HG02759 (cell line): ENCODE measurements at regions not wholly inside any gene's neighbourhood (a gene's known extent, or its start where the extent isn't known, plus 50 kb on each side); places are given as distances from the start of the nearest gene placed in this dataset.

Source experiments
- ATAC-seq: cut with Tn5 transposase; IDR thresholded peaks from one replicate; pipeline ENCODE4 v1.9.1; 2021; ENCODE audit warnings: mild to moderate bottlenecking, moderate library complexity; ENCODE audit not compliant: unreplicated experiment

- ATAC-seq: no peak
Measured at GRCh38 chr2:4549666-4550210, 846.4 kb downstream of the DCDC2C start.

DNA sequence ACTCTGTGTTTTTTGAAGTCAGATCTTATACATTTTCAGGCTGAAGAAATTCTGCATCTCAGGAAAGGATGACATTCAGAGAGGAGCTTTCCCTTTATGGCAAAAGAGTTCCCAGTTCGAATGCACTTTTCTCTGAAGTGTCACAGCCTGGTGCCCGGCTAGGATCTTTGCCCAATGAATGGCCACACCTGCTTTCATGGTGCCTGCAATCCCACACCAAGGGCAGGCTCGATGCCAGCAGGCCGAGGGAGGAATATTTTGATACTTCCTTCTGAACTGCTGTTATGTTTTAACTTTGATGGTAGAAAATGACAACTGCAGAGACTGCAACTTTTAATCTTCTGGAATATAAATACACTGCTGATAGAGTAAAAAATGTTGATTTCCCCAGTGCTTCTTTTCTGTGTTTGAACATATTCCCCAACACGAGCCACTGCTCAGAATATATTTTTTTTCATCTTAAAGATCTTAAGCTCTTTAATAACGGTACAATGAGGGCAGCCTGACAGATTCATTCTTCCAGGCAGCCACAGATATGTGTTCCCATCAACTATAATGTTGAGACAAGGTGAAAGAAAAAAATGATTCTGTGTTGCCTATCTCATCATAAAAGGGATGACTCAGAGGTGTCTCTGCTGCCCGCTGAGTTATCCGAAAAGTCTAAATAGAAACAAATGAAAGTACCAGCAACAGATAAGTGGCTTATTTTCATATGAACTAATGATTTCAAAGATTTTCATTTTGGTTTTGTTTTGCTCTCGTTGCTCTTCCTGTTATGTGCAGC is 848.5 kb downstream of the DCDC2C start:
- no peak for ATAC-seq

GRCh38 chr2:4553241-4553640 is 849.9 kb downstream of the DCDC2C start:
- ATAC-seq: no peak

- no peak for ATAC-seq
Measured at GRCh38 chr2:4556135-4556896, 852.9 kb downstream of the DCDC2C start.

GRCh38 chr2:4561196-4561595 is 857.8 kb downstream of the DCDC2C start:
- ATAC-seq: no peak

DNA sequence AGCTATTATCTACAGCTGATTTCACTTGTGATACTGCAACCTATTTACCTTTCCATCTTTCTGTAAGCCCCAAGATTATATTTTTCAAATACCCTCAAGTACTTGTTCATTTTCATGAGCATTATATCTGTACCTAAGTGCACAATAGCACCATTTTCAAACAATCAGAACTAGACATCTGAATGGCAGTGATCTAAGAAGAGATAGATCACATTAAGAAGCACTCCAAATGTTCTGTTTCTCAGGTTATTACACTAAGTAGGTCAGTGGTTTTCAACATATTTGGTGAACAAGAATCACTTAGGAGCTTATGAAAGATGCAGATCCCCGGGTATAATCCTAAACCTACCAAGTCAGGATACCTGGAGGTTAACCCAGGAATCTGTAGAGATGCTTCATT is 872.7 kb downstream of the DCDC2C start:
- ATAC-seq: no peak

DNA sequence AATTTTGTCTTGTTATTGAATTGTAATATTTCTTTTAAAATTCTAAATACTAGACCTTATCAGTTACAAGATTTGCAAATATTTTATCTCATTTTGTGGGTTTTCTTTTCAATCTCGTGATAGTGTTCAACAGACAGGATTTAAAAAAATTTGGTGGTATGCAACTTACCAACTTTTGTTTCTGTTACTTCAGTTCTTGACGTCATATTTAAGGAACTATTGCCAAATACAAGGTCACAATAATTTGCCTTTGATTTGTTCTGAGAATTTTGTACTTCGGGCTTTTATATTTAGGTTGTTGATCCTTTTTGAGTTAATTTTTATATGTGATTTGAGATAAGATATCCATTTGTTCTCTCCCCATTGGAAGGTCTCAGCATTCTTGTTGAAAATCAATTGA is 876.6 kb downstream of the DCDC2C start:
- no peak for ATAC-seq

GRCh38 chr2:4585057-4585635 is 881.8 kb downstream of the DCDC2C start:
- no peak for ATAC-seq

GRCh38 chr2:4588606-4589005 is 885.2 kb downstream of the DCDC2C start:
- no peak for ATAC-seq

- ATAC-seq: no peak
Measured at GRCh38 chr2:4591261-4591660, 887.9 kb downstream of the DCDC2C start.

DNA sequence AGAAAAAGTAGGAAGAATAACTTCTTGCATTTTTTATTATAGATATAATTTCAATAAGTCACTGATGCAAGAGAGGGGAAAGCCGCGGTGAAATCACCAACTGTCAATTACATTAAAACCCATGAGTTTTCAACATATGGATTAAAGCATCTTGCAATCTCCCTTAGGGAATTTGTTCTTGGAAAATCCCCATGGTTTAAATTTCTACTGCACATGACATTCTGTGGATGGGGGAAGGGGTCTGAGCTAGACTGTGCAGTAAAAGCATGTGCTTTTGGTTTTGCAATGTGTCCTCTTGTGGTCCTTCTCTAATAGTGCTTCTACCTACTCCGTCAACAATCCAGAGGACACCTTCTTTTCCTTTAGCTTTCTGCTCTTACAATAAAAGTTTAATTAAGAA is 894.0 kb downstream of the DCDC2C start:
- no peak for ATAC-seq

- no peak for ATAC-seq
Measured at GRCh38 chr2:4604767-4605166, 901.4 kb downstream of the DCDC2C start.

GRCh38 chr2:4618141-4618540 is 914.8 kb downstream of the DCDC2C start:
- no peak for ATAC-seq

GRCh38 chr2:4618630-4619228 is 915.4 kb downstream of the DCDC2C start:
- ATAC-seq: no peak

DNA sequence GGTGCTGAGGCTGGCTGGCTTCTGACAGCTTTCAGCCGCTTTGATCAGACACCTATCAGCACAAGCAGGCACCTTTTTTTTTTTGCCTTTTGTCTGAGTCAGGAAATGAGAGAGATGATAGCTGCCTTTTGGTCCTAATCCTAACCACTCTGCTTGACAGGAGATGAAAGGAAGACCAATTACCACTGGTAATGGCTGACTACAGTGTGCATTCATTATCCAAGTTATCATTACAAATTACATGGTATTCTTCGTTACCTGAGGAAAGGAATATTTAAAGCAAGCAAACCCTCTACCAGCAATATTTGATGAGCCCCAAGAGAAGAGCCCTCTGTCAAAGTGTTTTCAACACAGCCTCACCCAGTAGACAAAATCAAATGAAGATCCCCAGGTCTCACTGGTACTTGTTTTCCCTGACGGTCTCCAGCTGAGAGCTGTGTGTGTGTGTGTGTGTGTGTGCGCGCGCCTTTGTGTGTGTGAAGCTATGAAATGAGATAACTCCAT is 925.7 kb downstream of the DCDC2C start:
- no peak for ATAC-seq

- no peak for ATAC-seq
Measured at GRCh38 chr2:4635289-4635688, 931.9 kb downstream of the DCDC2C start.

GRCh38 chr2:4653991-4654390 is 950.6 kb downstream of the DCDC2C start:
- ATAC-seq: no peak

- ATAC-seq: no peak
Measured at GRCh38 chr2:4656326-4656725, 953.0 kb downstream of the DCDC2C start.

DNA sequence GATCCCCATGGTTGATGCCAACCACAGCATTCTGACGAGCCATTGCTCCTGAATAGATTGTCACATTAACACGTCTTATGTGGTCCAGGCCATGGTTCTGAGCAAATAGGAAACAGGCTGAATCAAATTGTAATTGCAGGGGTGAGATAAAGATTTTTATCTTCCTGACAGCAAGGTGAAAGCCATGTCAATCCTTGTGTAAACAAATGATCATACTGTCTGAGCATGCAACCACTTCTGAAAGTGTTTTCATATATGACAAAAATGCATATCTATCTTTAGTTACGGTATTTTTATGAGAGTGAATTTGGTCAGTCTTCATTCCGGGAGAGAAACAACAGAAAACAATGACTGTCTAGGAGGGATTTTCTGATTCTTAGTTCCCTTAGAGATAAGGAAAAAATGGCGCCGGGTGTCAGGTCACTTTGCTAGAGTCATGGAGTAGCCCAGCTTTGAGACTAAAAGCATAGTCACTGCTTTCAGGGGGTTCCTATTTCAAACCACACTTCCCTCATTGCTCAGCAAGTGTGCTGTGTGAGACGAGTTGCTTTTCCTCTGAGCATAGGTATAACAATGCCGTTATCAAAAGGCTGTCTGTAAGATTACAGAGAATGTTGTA is 958.9 kb downstream of the DCDC2C start:
- no peak for ATAC-seq

DNA sequence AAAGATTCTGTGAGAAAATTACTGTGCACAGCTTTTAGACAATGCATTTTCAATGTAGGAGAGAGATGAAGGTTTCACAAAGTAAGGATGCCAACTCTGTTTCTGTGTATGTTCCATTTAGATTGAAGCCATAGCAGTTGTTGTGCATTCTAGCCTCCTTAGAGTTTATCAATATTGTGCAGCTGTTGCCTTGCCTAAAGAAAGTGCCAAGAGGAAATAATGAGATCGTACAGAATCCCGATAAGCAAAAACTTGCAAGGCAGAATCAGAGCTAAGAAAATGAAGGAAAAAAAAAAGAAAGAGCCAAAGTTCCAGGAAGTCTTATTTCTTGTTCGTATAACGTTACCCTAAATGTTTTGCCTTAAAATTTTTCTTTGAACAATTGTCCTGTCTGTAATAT is 965.0 kb downstream of the DCDC2C start:
- no peak for ATAC-seq

- no peak for ATAC-seq
Measured at GRCh38 chr2:4670331-4670730, 967.0 kb downstream of the DCDC2C start.
